B cell (primary cell): ENCODE measurements at regions not wholly inside any gene's neighbourhood (a gene's known extent, or its start where the extent isn't known, plus 50 kb on each side); places are given as distances from the start of the nearest gene placed in this dataset.

Source experiments
- ATAC-seq: fragments of 200-7000 bp; cut with Tn5 transposase; one replicate; pipeline ENCODE4 v1.10.0; 2021; ENCODE audit warnings: low read depth, mild to moderate bottlenecking, moderate number of reproducible peaks, moderate library complexity
- CTCF ChIA-PET: fragments of 350-600 bp; sonication (Branson Sonifier 250); formaldehyde crosslinking; loops from one replicate; lab custom pipeline; 2021; ENCODE audit warnings: antibody characterized with exemption, inconsistent platforms; lab: Charles Lee
- POLR2A ChIA-PET: fragments of 350-600 bp; sonication (Branson Sonifier 250); formaldehyde crosslinking; loops from one replicate; lab custom pipeline; 2021; ENCODE audit warnings: antibody characterized with exemption; lab: Charles Lee
- DNase-seq: peaks from one replicate; pipeline ENCODE4 v3.0.0; 2013
- H2AFZ ChIP-seq: 2 replicates; pipeline ENCODE4 v1.6.1; 2012; ENCODE audit warnings: mild to moderate bottlenecking, low read depth, low read length; ENCODE audit not compliant: insufficient read depth, poor library complexity, severe bottlenecking
- H3K27ac ChIP-seq, 2 donors: 1 replicate in 1 of 2; 2 replicates in 1 of 2; pipeline ENCODE4 v1.5.1; 2012 to 2013; ENCODE audit warnings: low read length in 2 of 2, mild to moderate bottlenecking in 2 of 2, moderate library complexity in 1 of 2
- H3K27me3 ChIP-seq, 4 experiments: fragments of 200-600 bp in 1 of 4; sonication (generic) in 1 of 4; replicated peaks in 1 of 4; 1 replicate in 2 of 4; 2 replicates in 2 of 4; pipeline versions ENCODE4 v1.6.1 to v1.7.0; 2013 to 2016; ENCODE audit warnings: low read length in 3 of 4, mild to moderate bottlenecking in 2 of 4, mixed read lengths in 1 of 4, moderate library complexity in 1 of 4; ENCODE audit not compliant: insufficient read depth in 4 of 4, control insufficient read depth in 3 of 4; ENCODE audit errors: control extremely low read depth in 1 of 4
- H3K36me3 ChIP-seq, 2 experiments: replicated peaks in 1 of 2; 1 replicate in 1 of 2; 2 replicates in 1 of 2; pipeline versions ENCODE4 v1.6.1 to v1.7.1; 2013; ENCODE audit warnings: low read length in 1 of 2; ENCODE audit not compliant: insufficient read depth in 2 of 2, control insufficient read depth in 1 of 2; ENCODE audit errors: control extremely low read depth in 1 of 2, extremely low read depth in 1 of 2
- H3K4me1 ChIP-seq, 2 donors: fragments of 200-600 bp in 1 of 2; sonication (generic) in 1 of 2; 1 replicate in 1 of 2; 2 replicates in 1 of 2; pipeline versions ENCODE4 v1.5.1 to v1.6.1; 2013 to 2017; ENCODE audit warnings: low read length in 2 of 2; ENCODE audit not compliant: control insufficient read depth in 2 of 2, insufficient read depth in 2 of 2
- H3K4me2 ChIP-seq: replicated peaks from 2 replicates; pipeline ENCODE3; 2012; ENCODE audit warnings: mild to moderate bottlenecking, low read depth, low read length; ENCODE audit not compliant: poor library complexity, severe bottlenecking
- H3K4me3 ChIP-seq, 5 experiments: fragments of 200-600 bp in 1 of 5; sonication (generic) in 1 of 5; 1 replicate in 3 of 5; 2 replicates in 2 of 5; pipeline versions ENCODE4 v1.5.1 to v1.7.0; 2011 to 2016; ENCODE audit warnings: low read length in 4 of 5, mild to moderate bottlenecking in 4 of 5, low read depth in 2 of 5, control low read depth in 1 of 5, moderate library complexity in 1 of 5; ENCODE audit not compliant: insufficient read depth in 1 of 5; ENCODE audit errors: control extremely low read depth in 1 of 5, extremely low read depth in 1 of 5
- H3K79me2 ChIP-seq: fragments of 200-600 bp; sonication (generic); one replicate; pipeline ENCODE4 v1.6.0; 2016; ENCODE audit warnings: low read length; ENCODE audit not compliant: control insufficient read depth, insufficient read depth
- H3K9ac ChIP-seq: fragments of 200-600 bp; sonication (generic); 2 replicates; pipeline ENCODE4 v1.6.1; 2017; ENCODE audit warnings: mild to moderate bottlenecking, low read length, moderate library complexity
- H3K9me3 ChIP-seq, 3 donors: one replicate each; pipeline versions ENCODE4 v1.6.1 to v1.7.1; 2013; ENCODE audit warnings: low read length in 2 of 3; ENCODE audit not compliant: control insufficient read depth in 2 of 3, insufficient read depth in 1 of 3; ENCODE audit errors: control extremely low read depth in 1 of 3
- H4K20me1 ChIP-seq: 2 replicates; pipeline ENCODE4 v1.6.0; 2012; ENCODE audit warnings: mild to moderate bottlenecking, low read length; ENCODE audit not compliant: insufficient read depth, control insufficient read depth, poor library complexity, severe bottlenecking
- H3K27ac Mint-ChIP-seq: one replicate; pipeline ENCODE4 v1.8.0; 2021; ENCODE audit warnings: mixed read lengths
- H3K27me3 Mint-ChIP-seq: one replicate; pipeline ENCODE4 v1.8.0; 2021; ENCODE audit warnings: mixed read lengths
- H3K4me1 Mint-ChIP-seq: one replicate; pipeline ENCODE4 v1.8.0; 2021; ENCODE audit warnings: mixed read lengths
- H3K4me3 Mint-ChIP-seq: one replicate; pipeline ENCODE4 v1.8.0; 2021; ENCODE audit warnings: mixed read lengths
- H3K9me3 Mint-ChIP-seq: one replicate; pipeline ENCODE4 v1.8.0; 2022; ENCODE audit warnings: mixed read lengths; ENCODE audit not compliant: insufficient read depth
- CTCF ChIP-seq: fragments of 200-600 bp; IDR thresholded peaks from one replicate; pipeline ENCODE4 v1.8.0; 2022; ENCODE audit warnings: antibody characterized with exemption, mild to moderate bottlenecking
- EZH2 ChIP-seq: IDR thresholded peaks from 2 replicates; pipeline ENCODE4 v1.6.1; 2012; ENCODE audit warnings: borderline replicate concordance, low read depth, mild to moderate bottlenecking, moderate library complexity, low read length; ENCODE audit not compliant: insufficient read depth, poor library complexity, severe bottlenecking
- WGBS: methylation state at CpG from one replicate; pipeline ENCODE4 v1.1.5; 2013; ENCODE audit warnings: missing lambda C conversion rate; ENCODE audit not compliant: insufficient coverage; 5-methylcytosine and 5-hydroxymethylcytosine counted together
- intact Hi-C: fragments of 100-400 bp; cut with micrococcal nuclease; formaldehyde crosslinking; loops from one replicate; pipeline ENCODE4 v1.10.0; 2022

- H2AFZ ChIP-seq, result no peak overlapping the region
- H3K4me1 ChIP-seq, result no peaks in the 10 kb centered on the region
- no peaks in the 10 kb centered on the region for H3K27me3 ChIP-seq
- no peaks in the 10 kb centered on the region for H4K20me1 ChIP-seq
- H3K9ac ChIP-seq, result no peak overlapping the region
- H3K9me3 ChIP-seq, result no peaks in the 10 kb centered on the region
- H3K79me2 ChIP-seq, result no peaks in the 10 kb centered on the region
- peaks cover 29% of the 10 kb centered on the region for H3K27me3 Mint-ChIP-seq
- H3K4me2 ChIP-seq, result no peak overlapping the region
- no peak for ATAC-seq
- no peak overlapping the region for H3K4me3 ChIP-seq
- H3K4me1 Mint-ChIP-seq, result no peaks in the 10 kb centered on the region
- intact Hi-C loops, result no loop called here
- no peak for TF ChIP-seq CTCF
- TF ChIP-seq EZH2, result no peak
- no peaks in the 10 kb centered on the region for H3K9me3 Mint-ChIP-seq
- H3K27ac Mint-ChIP-seq, result no peak overlapping the region
- no peaks in the 10 kb centered on the region for H3K36me3 ChIP-seq
- WGBS, result no CpG with 5 or more reads among the region's 2 CpGs
- DNase-seq, result no peak
- H3K4me3 Mint-ChIP-seq, result no peak overlapping the region
- POLR2A ChIA-PET, result no interaction called here
- H3K27ac ChIP-seq, result no peak overlapping the region
- CTCF ChIA-PET, result interaction anchor here (1.2 kb wide), 1 partner anchor 26 kb away, joined by 3 read pairs; no protein-coding TSS in a partner anchor
Observed at GRCh38 chr2:181821049-181821448, 70.5 kb upstream of the ITPRID2 start.

GRCh38 chr2:181822097-181822496, 69.4 kb upstream of the ITPRID2 start:
- Histone ChIP-seq H3K27ac (no peak overlapping the region), H3K4me2 (no peak overlapping the region), H3K4me1 (no peaks in the 10 kb centered on the region), H3K4me3 (no peak overlapping the region), H3K79me2 (no peaks in the 10 kb centered on the region), H3K27me3 (no peaks in the 10 kb centered on the region), H3K9me3 (no peaks in the 10 kb centered on the region), H3K36me3 (no peaks in the 10 kb centered on the region), H2AFZ (no peak overlapping the region), H4K20me1 (no peaks in the 10 kb centered on the region), H3K9ac (no peak overlapping the region)
- POLR2A ChIA-PET, result no interaction called here
- CTCF ChIA-PET, result no interaction called here
- Mint-ChIP-seq H3K9me3 (no peaks in the 10 kb centered on the region), H3K27ac (no peak overlapping the region), H3K4me3 (no peak overlapping the region), H3K27me3 (peaks cover 22% of the 10 kb centered on the region), H3K4me1 (no peaks in the 10 kb centered on the region)
- ATAC-seq (no peak), DNase-seq (no peak)
- TF ChIP-seq EZH2 (no peak), CTCF (no peak)
- WGBS, result 96% methylated on average over 2 of the region's 5 CpGs
- intact Hi-C loops, result no loop called here
